ENCODE measurements at regions not wholly inside any gene's neighbourhood (a gene's known extent, or its start where the extent isn't known, plus 50 kb on each side); places are given as distances from the start of the nearest gene placed in this dataset.

GRCh38 chr10:57018452-57018851, 657.4 kb upstream of the ZWINT start:
- ChIA-PET CTCF (ENCODE audit: low intra/inter-chr PET ratio, low total read pairs) (no interaction called here), POLR2A (no interaction called here)
- FAIRE-seq (no peak), DNase-seq (ENCODE audit: low spot score) (no peak), ATAC-seq (no peak)
- no peak overlapping the region for H3K9ac ChIP-seq (ENCODE audit: insufficient read depth, low read depth, low read length)
- no peaks in the 10 kb centered on the region for H3K36me3 ChIP-seq (replicated peaks in 1 of 2; ENCODE audit: control insufficient read depth in 1 of 2, insufficient read depth in 2 of 2, low read length in 2 of 2)
- no peaks in the 10 kb centered on the region for H3K79me2 ChIP-seq (ENCODE audit: insufficient read depth, low read length)
- no peak overlapping the region for H3K4me3 ChIP-seq (replicated peaks in 1 of 3; ENCODE audit: insufficient read depth in 1 of 3, low read depth in 2 of 3, low read length in 3 of 3)
- in situ Hi-C loops (cut with HindIII; ENCODE audit: extremely low pct_ligation_motif_present, low pct_unique_long_range_greater_than_20kb), result no loop called here
- no peaks in the 10 kb centered on the region for H3K4me1 ChIP-seq (ENCODE audit: insufficient read depth, low read length)
- peaks cover 26% of the 10 kb centered on the region for H3K9me3 ChIP-seq (ENCODE audit: low read length)
- no peaks in the 10 kb centered on the region for H3K27me3 ChIP-seq (ENCODE audit: control insufficient read depth in 1 of 2, insufficient read depth in 2 of 2, low read length in 2 of 2)
- TF ChIP-seq AGO1 (IDR thresholded peaks at IDR 0.05; ENCODE audit: low read depth, low read length, poor library complexity, severe bottlenecking) (no peak), ZNF556 (CRISPR knock-in tag; IDR thresholded peaks at IDR 0.05; ENCODE audit: borderline replicate concordance) (no peak), ZBTB10 (CRISPR knock-in tag; IDR thresholded peaks at IDR 0.05; ENCODE audit: borderline replicate concordance) (no peak), ZNF670 (CRISPR knock-in tag; IDR thresholded peaks at IDR 0.05; ENCODE audit: borderline replicate concordance) (no peak), ZUFSP (CRISPR knock-in tag; IDR thresholded peaks at IDR 0.05; ENCODE audit: borderline replicate concordance) (no peak), HOMEZ (CRISPR knock-in tag; IDR thresholded peaks at IDR 0.05; ENCODE audit: low read depth) (no peak), ATF3 (CRISPR knock-in tag; IDR thresholded peaks at IDR 0.05) (no peak), ZFP90 (CRISPR knock-in tag; IDR thresholded peaks at IDR 0.05; ENCODE audit: borderline replicate concordance) (no peak), KLF11 (CRISPR knock-in tag; IDR thresholded peaks at IDR 0.05) (no peak), RBAK (CRISPR knock-in tag; IDR thresholded peaks at IDR 0.05) (no peak), HDAC2 (CRISPR knock-in tag; IDR thresholded peaks at IDR 0.05) (no peak), KAT7 (CRISPR knock-in tag; IDR thresholded peaks at IDR 0.05; ENCODE audit: borderline replicate concordance) (no peak)
- no TSS peak for BruUV-seq (replicated peaks)
- H4K20me1 ChIP-seq (ENCODE audit: insufficient read depth, low read length), result no peaks in the 10 kb centered on the region
- H3K4me2 ChIP-seq (ENCODE audit: low read depth, low read length), result no peak overlapping the region
- intact Hi-C loops (cut with micrococcal nuclease; ENCODE audit: unreplicated experiment), result no loop called here
- H2AFZ ChIP-seq (ENCODE audit: low read length), result no peak overlapping the region
- no peak overlapping the region for H3K27ac ChIP-seq (ENCODE audit: extremely low read length, insufficient read depth, low read length)
- 0% methylated on average over 1 of the region's 1 CpG for WGBS (ENCODE audit: low lambda C conversion rate)

Measured in HepG2 (cell line).